HFF-Myc (cell line): ENCODE measurements at regions not wholly inside any gene's neighbourhood (a gene's known extent, or its start where the extent isn't known, plus 50 kb on each side); places are given as distances from the start of the nearest gene placed in this dataset.
A peak's percentile ranks its signal among the peaks of the same experiment; 100 is the strongest.

Experiments
- DNase-seq: peaks from one replicate; pipeline ENCODE4 v3.0.0-alpha.2; 2011; ENCODE audit warnings: low read depth; ENCODE audit errors: extremely low read depth
- H3K4me3 ChIP-seq: replicated peaks from 2 replicates; pipeline ENCODE4 v1.5.1; 2011; ENCODE audit warnings: low read depth, mild to moderate bottlenecking, control low read depth, low read length
- TF ChIP-seq, protein P1 (sequence below): IDR thresholded peaks from 2 replicates; pipeline ENCODE4 v1.5.1; 2012; ENCODE audit warnings: mild to moderate bottlenecking, low read depth, low read length, control low read depth; ENCODE audit errors: missing control alignments

DNA sequence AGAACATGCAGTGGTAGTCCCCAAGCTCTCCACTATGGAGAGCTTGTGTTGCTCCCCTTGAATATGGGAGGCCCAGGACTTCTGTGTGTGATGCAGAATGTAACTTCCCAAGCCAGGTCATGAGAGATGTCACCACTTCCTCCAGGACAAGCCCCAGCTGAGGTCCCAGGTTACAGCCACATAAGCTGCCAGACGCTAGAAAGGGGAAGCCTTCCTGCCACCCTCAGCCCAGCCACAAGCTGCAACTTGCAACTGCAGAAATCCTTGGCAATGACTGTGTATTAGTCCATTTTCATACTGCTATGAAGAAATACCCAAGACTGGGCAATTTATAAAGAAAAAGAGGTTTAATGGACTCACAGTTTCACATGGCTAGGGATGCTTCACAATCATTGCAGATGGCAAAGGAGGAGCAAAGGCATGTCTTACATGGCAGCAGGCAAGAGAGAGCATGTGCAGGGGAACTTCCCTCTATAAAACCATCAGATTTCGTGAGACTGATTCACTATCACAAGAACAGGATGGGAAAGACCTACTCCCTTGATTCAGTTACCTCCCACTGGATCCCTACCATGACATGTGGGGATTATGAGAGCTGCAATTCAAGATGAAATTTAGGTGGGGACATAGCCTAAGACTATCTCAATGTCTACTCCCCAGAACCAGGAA is 91.5 kb upstream of the DHX15 start:
- no peak for DNase-seq
- H3K4me3 ChIP-seq, result no peak overlapping the region
- TF ChIP-seq, protein P1, sequence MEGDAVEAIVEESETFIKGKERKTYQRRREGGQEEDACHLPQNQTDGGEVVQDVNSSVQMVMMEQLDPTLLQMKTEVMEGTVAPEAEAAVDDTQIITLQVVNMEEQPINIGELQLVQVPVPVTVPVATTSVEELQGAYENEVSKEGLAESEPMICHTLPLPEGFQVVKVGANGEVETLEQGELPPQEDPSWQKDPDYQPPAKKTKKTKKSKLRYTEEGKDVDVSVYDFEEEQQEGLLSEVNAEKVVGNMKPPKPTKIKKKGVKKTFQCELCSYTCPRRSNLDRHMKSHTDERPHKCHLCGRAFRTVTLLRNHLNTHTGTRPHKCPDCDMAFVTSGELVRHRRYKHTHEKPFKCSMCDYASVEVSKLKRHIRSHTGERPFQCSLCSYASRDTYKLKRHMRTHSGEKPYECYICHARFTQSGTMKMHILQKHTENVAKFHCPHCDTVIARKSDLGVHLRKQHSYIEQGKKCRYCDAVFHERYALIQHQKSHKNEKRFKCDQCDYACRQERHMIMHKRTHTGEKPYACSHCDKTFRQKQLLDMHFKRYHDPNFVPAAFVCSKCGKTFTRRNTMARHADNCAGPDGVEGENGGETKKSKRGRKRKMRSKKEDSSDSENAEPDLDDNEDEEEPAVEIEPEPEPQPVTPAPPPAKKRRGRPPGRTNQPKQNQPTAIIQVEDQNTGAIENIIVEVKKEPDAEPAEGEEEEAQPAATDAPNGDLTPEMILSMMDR, result no peak

DNA sequence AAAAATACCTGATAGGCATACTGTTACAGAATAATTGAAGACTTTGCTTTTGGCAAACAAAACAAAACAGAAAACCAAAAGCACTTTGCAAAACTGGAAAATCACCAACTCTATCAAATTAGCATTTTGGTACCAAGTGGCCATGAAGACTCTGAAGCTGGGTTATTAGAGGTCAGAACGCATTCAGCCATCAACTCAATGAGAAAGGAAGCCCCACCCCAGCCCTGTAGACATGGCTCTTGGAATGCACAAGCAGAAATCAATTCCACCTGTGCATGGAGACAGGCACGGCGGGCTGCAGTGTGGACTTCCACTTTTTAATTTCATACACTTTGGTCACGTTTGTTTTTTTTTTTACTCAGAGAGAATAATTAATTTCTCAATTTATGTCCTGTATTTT is 93.6 kb upstream of the DHX15 start:
- H3K4me3 ChIP-seq, result no peak overlapping the region
- TF ChIP-seq, protein P1, result no peak
- DNase-seq, result no peak

DNA sequence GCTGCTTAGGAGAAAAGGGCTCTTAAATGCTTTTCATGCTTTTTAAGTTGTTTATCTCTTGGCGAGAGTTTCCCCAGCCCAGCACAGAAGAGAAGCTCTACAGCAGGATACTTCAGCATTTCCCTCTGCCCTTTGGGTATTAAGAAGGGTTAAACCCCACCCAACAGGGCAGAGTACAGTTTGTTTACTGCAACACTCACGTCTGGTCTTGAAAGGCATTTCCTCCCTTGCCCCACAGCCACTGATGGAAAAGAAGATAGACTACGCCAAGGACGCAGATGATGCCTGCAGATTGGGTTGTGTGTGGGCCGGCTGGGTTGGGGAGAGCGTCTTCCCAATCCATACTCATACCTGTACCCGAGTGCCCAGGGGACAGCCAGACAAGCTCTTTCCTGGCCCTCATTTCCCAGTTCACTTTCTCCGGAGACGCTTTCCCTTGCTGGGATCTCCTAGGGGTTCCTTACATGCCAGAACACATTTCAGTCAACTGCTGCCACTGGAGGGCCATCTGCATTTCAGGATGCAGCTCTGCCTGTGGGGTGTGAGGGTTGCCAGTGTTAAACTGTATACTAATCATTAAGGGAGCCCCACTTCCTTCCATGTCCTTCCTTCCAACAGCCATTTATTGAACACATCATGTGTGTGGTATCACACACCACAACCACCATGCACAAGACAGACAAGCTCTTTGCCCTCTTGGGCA is 96.5 kb upstream of the DHX15 start:
- H3K4me3 ChIP-seq, result no peak overlapping the region
- no peak for DNase-seq
- TF ChIP-seq, protein P1, result no peak

DNA sequence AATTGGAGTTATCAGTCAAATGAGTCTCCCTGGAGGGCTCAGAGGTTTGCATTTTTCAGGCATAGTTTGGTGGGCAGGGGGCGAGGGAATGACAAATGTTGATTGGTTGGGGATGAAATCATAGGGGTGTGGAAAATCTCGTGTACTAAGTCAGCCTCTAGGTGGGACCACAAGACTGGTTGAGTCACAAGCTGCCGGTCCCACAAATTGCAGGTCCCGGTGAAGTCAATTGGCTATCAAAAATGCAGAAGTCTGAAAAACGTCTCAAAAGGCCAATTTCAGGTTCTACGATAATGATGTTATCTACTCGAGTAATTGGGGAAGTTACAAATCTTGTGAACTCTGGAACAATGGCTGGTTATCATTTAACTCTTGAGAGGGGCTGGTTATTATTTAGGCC is 98.8 kb upstream of the DHX15 start:
- TF ChIP-seq, protein P1, result no peak
- DNase-seq, result no peak
- H3K4me3 ChIP-seq, result no peak overlapping the region

DNA sequence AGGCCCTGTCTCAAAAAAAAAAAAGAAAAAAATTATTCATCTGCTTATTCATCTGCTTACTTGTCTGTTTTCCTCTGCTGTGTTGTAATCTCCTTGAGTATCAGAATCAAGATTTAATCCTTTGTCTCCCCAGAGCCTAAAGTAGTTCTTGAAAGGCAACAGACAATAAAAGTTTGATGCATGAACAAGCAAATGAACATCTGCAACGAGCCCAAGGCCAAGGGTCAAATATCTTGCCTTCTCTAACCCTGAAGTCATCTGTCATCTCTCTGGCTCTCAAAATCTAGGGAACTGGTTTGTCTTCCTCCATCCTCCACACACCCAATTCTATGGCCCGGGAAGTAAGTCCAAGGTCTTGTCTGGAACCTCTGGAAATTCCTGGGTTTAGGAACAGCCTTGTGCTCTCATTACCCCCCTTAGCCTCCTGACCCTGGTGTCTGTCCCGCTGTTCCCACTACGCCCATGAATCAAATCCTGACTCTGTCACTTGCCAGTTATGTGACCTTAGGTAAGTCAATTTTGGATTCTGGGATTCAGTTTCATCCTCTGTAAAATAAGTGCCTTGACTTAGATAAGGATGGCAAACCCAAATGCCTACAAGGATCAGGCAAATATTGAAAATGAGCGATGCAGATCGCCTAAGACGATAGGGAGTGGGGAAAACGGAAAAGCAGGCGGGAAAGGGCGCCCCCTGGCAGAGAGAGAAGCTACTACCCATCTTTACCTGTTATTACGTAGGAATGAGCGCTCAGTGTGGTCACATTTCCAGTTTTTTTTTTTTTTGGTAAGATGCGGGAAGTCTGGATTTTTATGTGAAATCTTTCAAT is 102.7 kb upstream of the DHX15 start:
- H3K4me3 ChIP-seq, result no peak overlapping the region
- DNase-seq, result no peak
- TF ChIP-seq, protein P1, result peak; percentile 63

DNA sequence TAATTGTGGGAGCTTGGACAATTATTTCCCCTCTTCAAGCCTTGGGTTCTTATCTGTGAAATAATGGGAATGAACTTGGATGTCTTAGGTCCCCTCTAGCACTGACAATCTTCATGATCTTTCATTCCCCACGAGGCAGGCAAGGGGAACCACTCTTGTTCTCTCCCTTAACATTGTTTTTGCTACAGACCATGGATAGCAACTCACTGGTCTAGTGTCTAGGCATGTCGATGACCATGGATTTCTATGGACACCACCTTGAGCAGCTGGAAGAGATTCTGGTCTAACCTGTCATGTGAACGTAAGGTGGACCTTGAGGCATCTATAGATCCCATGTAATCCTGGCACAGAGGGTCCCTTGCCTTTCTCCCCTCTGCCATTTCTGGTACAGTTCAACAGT is 104.1 kb upstream of the DHX15 start:
- TF ChIP-seq, protein P1, result no peak
- H3K4me3 ChIP-seq, result no peak overlapping the region
- no peak for DNase-seq
